Right lobe of liver (tissue), 6 donors: ENCODE measurements at regions not wholly inside any gene's neighbourhood (a gene's known extent, or its start where the extent isn't known, plus 50 kb on each side); places are given as distances from the start of the nearest gene placed in this dataset.
A peak's percentile ranks its signal among the peaks of the same experiment; 100 is the strongest.

ENCODE experiments used
- ATAC-seq, 4 donors: fragments of 200-7000 bp; cut with Tn5 transposase; one replicate each; pipeline ENCODE4 v1.9.1; 2020; ENCODE audit warnings: mild to moderate bottlenecking in 4 of 4, moderate library complexity in 4 of 4
- DNase-seq, 3 donors: peaks; one replicate each; pipeline ENCODE4 v3.0.0-alpha.2; 2020
- H3K27ac ChIP-seq, 3 donors: fragments of 200-600 bp; one replicate each; pipeline ENCODE4 v1.8.0; 2022
- H3K27me3 ChIP-seq, 2 donors: fragments of 200-600 bp; one replicate each; pipeline ENCODE4 v1.8.0; 2022
- H3K36me3 ChIP-seq, 4 donors: fragments of 200-600 bp; sonication (generic) in 1 of 4; one replicate each; pipeline versions ENCODE4 v1.5.1 to v1.8.0; 2017 to 2022; ENCODE audit warnings: control low read depth in 1 of 4
- H3K4me1 ChIP-seq, 4 donors: fragments of 200-600 bp; sonication (generic) in 1 of 4; one replicate each; pipeline versions ENCODE4 v1.5.1 to v1.8.0; 2017 to 2022; ENCODE audit warnings: control low read depth in 1 of 4
- H3K4me3 ChIP-seq, 3 donors: fragments of 200-600 bp; one replicate each; pipeline ENCODE4 v1.8.0; 2022
- H3K9me3 ChIP-seq, 4 donors: fragments of 200-600 bp; sonication (generic) in 1 of 4; one replicate each; pipeline versions ENCODE4 v1.5.1 to v1.8.0; 2017 to 2022; ENCODE audit warnings: control low read depth in 1 of 4
- CTCF ChIP-seq, 4 donors: fragments of 200-600 bp in 3 of 4; fragments of 450-650 bp in 1 of 4; IDR thresholded peaks; one replicate each; pipeline versions ENCODE4 v1.5.1 to v1.8.0; 2016 to 2022; ENCODE audit warnings: antibody characterized with exemption in 4 of 4, mild to moderate bottlenecking in 2 of 4
- POLR2A ChIP-seq: fragments of 450-650 bp; IDR thresholded peaks from one replicate; pipeline ENCODE4 v1.6.1; 2017; ENCODE audit warnings: antibody characterized with exemption, mild to moderate bottlenecking
- WGBS: methylation state at CpG from one replicate; pipeline ENCODE4 v1.1.6; 2018; ENCODE audit warnings: low coverage, low lambda C conversion rate; ENCODE audit not compliant: insufficient coverage; ENCODE audit errors: missing lambda C conversion rate; 5-methylcytosine and 5-hydroxymethylcytosine counted together
- intact Hi-C, 2 donors: fragments of 100-400 bp; cut with DNase I; formaldehyde crosslinking; loops; one replicate each; pipeline versions ENCODE4 v1.11.2 to v1.14.1; 2022
- donor health status: DM: no; HTN: yes; CAD: no.
- donor health status: DM: no; HTN: no; CAD: no.
- donor health status: DM: no; HTN: no; CAD: no.
- donor health status: DM: no; HTN: yes; CAD: no.
- donor health status: DM: no; HTN: yes; CAD: no.

DNA sequence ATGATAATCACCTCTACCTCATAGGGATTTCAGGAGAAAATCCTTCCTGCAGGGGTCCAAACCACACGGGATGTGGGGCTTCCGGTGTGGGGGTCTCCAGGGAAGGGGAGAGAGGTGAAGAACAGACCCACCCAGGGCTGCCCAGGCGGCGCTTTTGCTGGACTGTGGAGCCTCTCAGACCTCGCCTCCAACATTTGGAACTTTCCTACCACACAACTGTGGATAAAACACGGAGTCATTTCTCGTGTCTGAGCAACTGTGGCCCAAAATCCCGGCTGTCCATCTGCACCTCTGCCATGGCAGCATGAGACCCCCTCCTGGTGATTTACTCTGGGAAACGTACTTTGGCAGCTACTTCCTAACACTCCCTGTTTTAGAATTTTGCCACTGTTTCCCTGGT is 307.8 kb upstream of the IRX4 start:
- TF ChIP-seq CTCF (IDR thresholded peaks at IDR 0.05) (no peak), POLR2A (no peak)
- Histone ChIP-seq H3K4me3 (no peak overlapping the region), H3K9me3 (no peaks in the 10 kb centered on the region), H3K27ac (no peak overlapping the region), H3K36me3 (no peaks in the 10 kb centered on the region), H3K27me3 (no peaks in the 10 kb centered on the region), H3K4me1 (no peaks in the 10 kb centered on the region)
- ATAC-seq (no peak), DNase-seq (peak in 1 of 3 donors; percentile 22)
- 33% methylated on average over 4 of the region's 9 CpGs for WGBS
- intact Hi-C loops = no loop called here

GRCh38 chr5:2188661-2189060 is 305.9 kb upstream of the IRX4 start:
- intact Hi-C loops = no loop called here
- no peak for TF ChIP-seq POLR2A
- TF ChIP-seq CTCF (IDR thresholded peaks at IDR 0.05) = no peak
- Histone ChIP-seq H3K27me3 (no peaks in the 10 kb centered on the region), H3K36me3 (no peaks in the 10 kb centered on the region), H3K9me3 (no peaks in the 10 kb centered on the region), H3K4me1 (no peaks in the 10 kb centered on the region), H3K4me3 (no peak overlapping the region), H3K27ac (no peak overlapping the region)
- ATAC-seq = no peak
- 61% methylated on average over 3 of the region's 4 CpGs for WGBS
- peak in 1 of 3 donors; percentile 17 for DNase-seq

DNA sequence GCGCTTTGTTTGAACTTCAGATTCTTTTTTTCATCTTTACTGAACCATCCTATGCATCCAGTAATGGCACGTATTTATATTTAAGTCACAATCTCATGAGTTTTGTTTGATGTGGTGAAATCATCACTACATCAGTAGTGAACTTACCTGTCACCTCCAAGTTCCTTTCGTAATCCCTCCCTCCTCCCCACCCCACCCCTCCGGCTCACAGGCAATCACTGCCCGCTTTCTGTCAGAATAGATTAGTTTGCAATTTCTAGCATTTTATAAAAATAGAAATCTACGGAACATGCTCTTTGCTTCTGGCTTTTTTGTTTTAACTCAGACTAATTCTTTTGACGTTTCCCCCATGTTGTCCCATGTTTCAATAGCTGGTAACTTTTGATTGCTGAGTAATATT is 305.4 kb upstream of the IRX4 start:
- DNase-seq (no peak), ATAC-seq (no peak)
- no peak overlapping the region for H3K4me3 ChIP-seq
- H3K27ac ChIP-seq = no peak overlapping the region
- 63% methylated on average over 7 of the region's 7 CpGs for WGBS
- intact Hi-C loops = no loop called here
- no peaks in the 10 kb centered on the region for H3K27me3 ChIP-seq
- no peaks in the 10 kb centered on the region for H3K9me3 ChIP-seq
- no peak for TF ChIP-seq CTCF (IDR thresholded peaks at IDR 0.05)
- no peak for TF ChIP-seq POLR2A
- no peaks in the 10 kb centered on the region for H3K4me1 ChIP-seq
- no peaks in the 10 kb centered on the region for H3K36me3 ChIP-seq

DNA sequence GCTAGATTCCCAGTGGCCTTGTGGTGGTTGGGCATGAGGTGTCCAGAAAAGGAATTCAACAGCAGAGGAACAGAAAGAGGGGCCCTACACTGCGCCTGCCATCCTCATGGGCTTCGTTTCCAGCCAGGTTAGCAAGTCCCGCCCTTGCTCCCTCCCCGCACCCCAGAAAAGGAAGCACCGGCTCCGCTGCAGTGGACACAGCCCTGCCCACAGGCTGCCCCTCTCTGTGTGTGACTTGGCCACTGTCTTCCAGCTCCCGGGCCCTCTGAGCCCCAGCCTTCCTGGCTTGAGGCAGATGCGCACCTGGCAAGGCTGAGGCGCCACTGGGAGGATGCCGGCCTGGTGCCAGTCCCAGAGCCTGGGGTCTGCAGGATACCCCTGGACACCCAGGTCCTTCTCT is 305.0 kb upstream of the IRX4 start:
- ATAC-seq (no peak), DNase-seq (peak in 1 of 3 donors; percentile 43)
- 85% methylated on average over 4 of the region's 10 CpGs for WGBS
- no peak for TF ChIP-seq CTCF (IDR thresholded peaks at IDR 0.05)
- Histone ChIP-seq H3K4me3 (no peak overlapping the region), H3K27ac (no peak overlapping the region), H3K36me3 (no peaks in the 10 kb centered on the region), H3K27me3 (no peaks in the 10 kb centered on the region), H3K4me1 (no peaks in the 10 kb centered on the region), H3K9me3 (no peaks in the 10 kb centered on the region)
- intact Hi-C loops = no loop called here

DNA sequence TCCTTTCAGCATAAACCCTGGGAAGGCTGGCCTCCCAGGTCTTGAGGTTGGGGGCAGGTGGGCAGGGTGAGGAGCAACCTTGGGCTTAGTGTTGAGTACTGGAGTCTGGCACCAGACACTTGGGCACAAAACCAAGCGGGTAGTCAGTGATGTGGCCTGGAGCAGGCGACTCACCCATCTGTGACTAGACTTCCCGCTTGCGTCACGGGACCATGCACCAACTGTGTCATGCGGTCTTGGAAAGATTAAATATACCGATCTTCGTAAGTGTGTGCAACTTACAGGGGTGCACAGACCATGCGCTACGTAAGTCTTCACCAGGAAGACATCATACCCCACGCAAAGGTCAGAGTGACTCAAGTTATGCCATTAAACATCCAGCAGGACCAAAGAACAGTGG is 304.4 kb upstream of the IRX4 start:
- intact Hi-C loops = no loop called here
- WGBS = 73% methylated on average over 3 of the region's 11 CpGs
- Histone ChIP-seq H3K27me3 (no peaks in the 10 kb centered on the region), H3K36me3 (no peaks in the 10 kb centered on the region), H3K4me1 (no peaks in the 10 kb centered on the region), H3K27ac (no peak overlapping the region), H3K9me3 (no peaks in the 10 kb centered on the region), H3K4me3 (no peak overlapping the region)
- DNase-seq (peak in 1 of 3 donors; percentile 19), ATAC-seq (no peak)
- no peak for TF ChIP-seq CTCF (IDR thresholded peaks at IDR 0.05)
- TF ChIP-seq POLR2A = no peak
